Vagina (tissue), 2 donors: ENCODE measurements at regions not wholly inside any gene's neighbourhood (a gene's known extent, or its start where the extent isn't known, plus 50 kb on each side); places are given as distances from the start of the nearest gene placed in this dataset.

Experiments
- DNase-seq, 2 donors: peaks; one replicate each; pipeline ENCODE4 v3.0.0-alpha.2; 2017; ENCODE audit errors: extremely low spot score in 2 of 2
- H3K27ac ChIP-seq: fragments of 200-600 bp; sonication (generic); one replicate; pipeline ENCODE4 v1.5.1; 2019
- H3K27me3 ChIP-seq: fragments of 200-600 bp; sonication (generic); one replicate; pipeline ENCODE4 v1.5.1; 2019
- H3K36me3 ChIP-seq, 2 donors: fragments of 200-600 bp; sonication (generic); one replicate each; pipeline ENCODE4 v1.5.1; 2017 to 2019
- H3K4me1 ChIP-seq: fragments of 200-600 bp; sonication (generic); one replicate; pipeline ENCODE4 v1.5.1; 2019
- H3K4me3 ChIP-seq, 2 donors: fragments of 200-600 bp; sonication (generic); 1 replicate in 1 of 2; 2 replicates in 1 of 2; pipeline ENCODE4 v1.5.1; 2016 to 2019
- H3K9me3 ChIP-seq: fragments of 200-600 bp; sonication (generic); one replicate; pipeline ENCODE4 v1.5.1; 2019
- CTCF ChIP-seq, 3 experiments: fragments of 450-650 bp in 2 of 3; fragments of 200-600 bp in 1 of 3; sonication (generic) in 1 of 3; IDR thresholded peaks; one replicate each; pipeline ENCODE4 v1.5.1; 2017 to 2019; ENCODE audit warnings: antibody characterized with exemption in 3 of 3, mild to moderate bottlenecking in 2 of 3, moderate library complexity in 2 of 3
- POLR2A ChIP-seq, 2 donors: fragments of 450-650 bp; IDR thresholded peaks; one replicate each; pipeline ENCODE4 v1.6.1; 2017; ENCODE audit warnings: antibody characterized with exemption in 2 of 2, mild to moderate bottlenecking in 2 of 2, moderate library complexity in 2 of 2
- POLR2AphosphoS5 ChIP-seq, 2 donors: sonication (generic); formaldehyde crosslinking; IDR thresholded peaks; one replicate each; pipeline ENCODE4 v1.9.0; 2017; ENCODE audit warnings: antibody characterized with exemption in 2 of 2, mild to moderate bottlenecking in 2 of 2, low read depth in 1 of 2; ENCODE audit not compliant: insufficient read depth in 1 of 2
- intact Hi-C: fragments of 100-400 bp; cut with DNase I; formaldehyde crosslinking; loops from one replicate; pipeline ENCODE4 v1.15.1; 2023

- TF ChIP-seq POLR2A (IDR thresholded peaks at IDR 0.05) (no peak), POLR2AphosphoS5 (IDR thresholded peaks at IDR 0.05; ENCODE audit: insufficient read depth in 1 of 2, low read depth in 1 of 2) (no peak), CTCF (IDR thresholded peaks at IDR 0.05) (no peak)
- no peaks in the 10 kb centered on the region for H3K27me3 ChIP-seq
- no peaks in the 10 kb centered on the region for H3K36me3 ChIP-seq
- peak overlapping the region; percentile 54 for H3K27ac ChIP-seq
- peaks cover 6% of the 10 kb centered on the region for H3K4me1 ChIP-seq
- H3K4me3 ChIP-seq, result no peak overlapping the region
- no peaks in the 10 kb centered on the region for H3K9me3 ChIP-seq
- intact Hi-C loops, result no loop called here
- no peak for DNase-seq
Measured at GRCh38 chr2:217313386-217313785, 453.5 kb upstream of the TNP1 start.

- no peak for TF ChIP-seq CTCF (IDR thresholded peaks at IDR 0.05)
- TF ChIP-seq POLR2AphosphoS5 (IDR thresholded peaks at IDR 0.05; ENCODE audit: insufficient read depth in 1 of 2, low read depth in 1 of 2), result no peak
- TF ChIP-seq POLR2A (IDR thresholded peaks at IDR 0.05), result no peak
- no peak overlapping the region for H3K27ac ChIP-seq
- H3K4me3 ChIP-seq, result no peak overlapping the region
- DNase-seq, result no peak
- H3K9me3 ChIP-seq, result no peaks in the 10 kb centered on the region
- no peaks in the 10 kb centered on the region for H3K27me3 ChIP-seq
- H3K36me3 ChIP-seq, result no peaks in the 10 kb centered on the region
- intact Hi-C loops, result no loop called here
- peaks cover 2% of the 10 kb centered on the region for H3K4me1 ChIP-seq
Measured at GRCh38 chr2:217309056-217309455, 449.2 kb upstream of the TNP1 start.

- H3K4me3 ChIP-seq, result no peak overlapping the region
- no peaks in the 10 kb centered on the region for H3K9me3 ChIP-seq
- H3K4me1 ChIP-seq, result no peaks in the 10 kb centered on the region
- DNase-seq, result no peak
- H3K27me3 ChIP-seq, result no peaks in the 10 kb centered on the region
- no peaks in the 10 kb centered on the region for H3K36me3 ChIP-seq
- TF ChIP-seq POLR2A (IDR thresholded peaks at IDR 0.05) (no peak), CTCF (IDR thresholded peaks at IDR 0.05) (no peak), POLR2AphosphoS5 (IDR thresholded peaks at IDR 0.05; ENCODE audit: insufficient read depth in 1 of 2, low read depth in 1 of 2) (no peak)
- intact Hi-C loops, result no loop called here
- H3K27ac ChIP-seq, result no peak overlapping the region
Measured at GRCh38 chr2:217307023-217307422, 447.2 kb upstream of the TNP1 start.

- TF ChIP-seq POLR2A (IDR thresholded peaks at IDR 0.05) (no peak), CTCF (IDR thresholded peaks at IDR 0.05) (no peak), POLR2AphosphoS5 (IDR thresholded peaks at IDR 0.05; ENCODE audit: insufficient read depth in 1 of 2, low read depth in 1 of 2) (no peak)
- intact Hi-C loops, result no loop called here
- no peak overlapping the region for H3K27ac ChIP-seq
- H3K9me3 ChIP-seq, result no peaks in the 10 kb centered on the region
- no peak for DNase-seq
- no peaks in the 10 kb centered on the region for H3K36me3 ChIP-seq
- no peaks in the 10 kb centered on the region for H3K4me1 ChIP-seq
- no peak overlapping the region for H3K4me3 ChIP-seq
- H3K27me3 ChIP-seq, result no peaks in the 10 kb centered on the region
Measured at GRCh38 chr2:217305882-217306281, 446.0 kb upstream of the TNP1 start.

GRCh38 chr2:217304582-217304981 is 444.7 kb upstream of the TNP1 start:
- intact Hi-C loops, result no loop called here
- H3K9me3 ChIP-seq, result no peaks in the 10 kb centered on the region
- H3K27ac ChIP-seq, result no peak overlapping the region
- H3K4me1 ChIP-seq, result no peaks in the 10 kb centered on the region
- no peak overlapping the region for H3K4me3 ChIP-seq
- DNase-seq, result no peak
- no peaks in the 10 kb centered on the region for H3K36me3 ChIP-seq
- no peaks in the 10 kb centered on the region for H3K27me3 ChIP-seq
- TF ChIP-seq POLR2AphosphoS5 (IDR thresholded peaks at IDR 0.05; ENCODE audit: insufficient read depth in 1 of 2, low read depth in 1 of 2) (no peak), CTCF (IDR thresholded peaks at IDR 0.05) (no peak), POLR2A (IDR thresholded peaks at IDR 0.05) (no peak)
